Sciatic nerve (tissue), 2 donors: ENCODE measurements at regions not wholly inside any gene's neighbourhood (a gene's known extent, or its start where the extent isn't known, plus 50 kb on each side); places are given as distances from the start of the nearest gene placed in this dataset.
"Not testable (repeated sequence)": the region's sequence is repeated elsewhere in the genome, so short reads cannot be mapped to it uniquely, and the experiment has no call there.

Experiments used
- ATAC-seq: fragments of 200-7000 bp; cut with Tn5 transposase; one replicate; pipeline ENCODE4 v1.9.1; 2020; ENCODE audit warnings: mild to moderate bottlenecking, moderate library complexity
- DNase-seq: peaks from one replicate; pipeline ENCODE4 v3.0.0-alpha.2; 2020; ENCODE audit warnings: low spot score
- intact Hi-C: fragments of 100-400 bp; cut with DNase I; formaldehyde crosslinking; loops from one replicate; pipeline ENCODE4 v1.14.2; 2022
- donor health status: DM: no; HTN: no; CAD: no.
- donor health status: DM: no; HTN: no; CAD: no.

GRCh38 chr17:37830151-37830993 lies 85.5 kb upstream of the HNF1B start:
- intact Hi-C loops: no loop called here

GRCh38 chr17:37829592-37830123 lies 84.8 kb upstream of the HNF1B start:
- ATAC-seq (no peak), DNase-seq (no peak)
- intact Hi-C loops: no loop called here

More at GRCh38 chr17:37830151-37830993, 85.5 kb upstream of the HNF1B start:
- ATAC-seq: no peak
- DNase-seq: no peak

DNA sequence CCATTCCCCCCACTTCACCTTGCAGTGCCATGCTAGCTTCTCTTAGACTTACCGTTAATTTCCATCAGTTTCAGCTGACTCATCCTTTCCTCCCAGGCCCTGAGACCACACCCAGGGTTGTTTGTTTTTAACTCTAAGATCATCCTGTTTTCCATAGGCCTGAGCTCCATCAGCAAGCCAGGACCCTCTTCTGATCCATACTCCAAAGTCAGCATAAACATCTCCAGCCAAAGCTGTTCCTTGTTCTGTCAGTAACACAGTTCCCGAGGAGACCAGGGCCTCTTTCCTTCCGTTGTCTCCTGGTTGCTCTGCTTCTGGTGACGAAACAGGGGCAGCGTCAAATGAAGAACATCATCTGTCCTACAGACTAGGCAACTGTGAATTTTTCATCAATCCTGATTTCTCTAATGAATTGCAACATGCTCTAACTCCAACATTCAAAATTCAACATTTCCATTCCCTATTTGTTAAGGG lies 83.8 kb upstream of the HNF1B start:
- no peak for ATAC-seq
- DNase-seq: no peak

DNA sequence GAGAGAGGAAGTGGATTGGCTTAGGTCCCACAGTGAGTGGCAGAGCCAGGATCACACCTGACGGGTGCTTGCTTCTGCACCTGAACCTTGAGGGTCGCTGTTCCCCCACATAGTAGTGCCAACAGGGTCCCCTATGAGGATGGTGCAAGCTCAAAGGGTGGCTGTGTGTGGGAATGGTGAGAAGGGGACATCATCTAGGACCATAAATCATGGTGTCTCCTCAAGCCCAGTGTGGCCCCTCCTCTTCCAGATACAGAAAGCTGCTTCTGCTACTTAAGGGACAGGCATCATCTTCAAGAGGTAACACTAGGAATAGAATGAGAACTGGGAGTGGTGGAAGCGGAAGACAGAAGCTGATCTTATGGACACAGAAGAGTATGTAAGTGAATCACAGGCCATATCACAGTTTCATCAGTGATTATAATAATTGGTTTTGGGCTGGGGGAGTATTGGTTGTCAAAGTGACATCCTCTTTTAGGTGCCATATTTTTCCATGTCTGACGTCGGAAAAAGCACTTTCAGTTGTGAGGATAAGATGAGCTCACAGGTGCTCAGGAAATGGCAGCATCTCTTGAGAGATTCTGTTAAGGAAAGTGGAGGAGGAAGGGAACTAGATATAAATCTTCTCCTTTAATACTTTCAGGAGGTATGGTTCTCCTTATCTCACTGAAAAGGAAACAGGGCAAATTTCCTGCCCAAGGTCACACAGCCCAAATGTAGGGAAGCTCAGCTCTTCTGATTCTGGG lies 83.2 kb upstream of the HNF1B start:
- ATAC-seq: no peak
- no peak for DNase-seq
- intact Hi-C loops: no loop called here

More for the DNA sequence above, 83.8 kb upstream of the HNF1B start:
- intact Hi-C loops: no loop called here

GRCh38 chr17:37826497-37827430 lies 81.9 kb upstream of the HNF1B start:
- intact Hi-C loops: no loop called here
- DNase-seq: no peak
- ATAC-seq: peak; percentile 41

DNA sequence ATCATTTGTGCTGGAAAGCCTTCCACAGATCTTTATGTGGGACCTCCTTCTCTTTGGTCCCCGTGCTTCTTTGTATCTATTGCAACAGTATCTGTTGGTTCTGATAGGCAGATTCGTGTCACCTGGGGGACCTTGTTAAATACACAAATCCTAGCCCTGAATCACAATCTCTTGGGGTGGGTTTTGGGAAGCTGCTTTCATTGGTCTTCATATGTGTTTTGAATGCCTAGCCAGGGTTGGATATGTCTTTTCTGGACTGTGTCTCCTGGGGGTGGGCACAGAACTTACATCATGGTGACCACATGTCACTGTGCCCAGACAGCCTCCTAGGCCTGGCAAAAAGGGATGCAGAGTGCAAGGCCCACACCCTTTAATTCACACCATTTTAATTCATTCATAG lies 81.0 kb upstream of the HNF1B start:
- DNase-seq: no peak
- ATAC-seq: no peak
- intact Hi-C loops: no loop called here

GRCh38 chr17:37824534-37825485 lies 80.0 kb upstream of the HNF1B start:
- ATAC-seq (no peak), DNase-seq (no peak)
- intact Hi-C loops: no loop called here

DNA sequence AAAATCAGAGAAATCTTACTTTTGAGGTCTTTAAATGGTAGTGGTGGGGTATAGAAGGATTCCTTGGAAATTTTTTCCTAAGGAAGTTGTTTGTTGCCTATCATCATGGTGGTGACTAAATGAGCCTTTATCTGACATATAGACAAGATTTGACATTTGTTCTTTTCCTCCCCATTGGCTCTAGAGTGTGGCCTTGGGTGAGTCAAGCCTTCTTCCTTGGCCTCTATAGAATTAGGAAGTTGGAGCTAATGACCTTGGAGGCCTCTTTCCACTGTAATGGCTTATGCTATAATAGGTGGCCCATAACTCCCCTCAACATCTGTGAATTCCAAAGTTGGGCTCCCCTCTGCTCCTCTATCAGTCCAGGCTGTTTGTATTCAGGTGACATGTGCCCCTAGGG lies 79.1 kb upstream of the HNF1B start:
- no peak for DNase-seq
- no peak for ATAC-seq
- intact Hi-C loops: no loop called here

- intact Hi-C loops: no loop called here
- no peak for ATAC-seq
- DNase-seq: no peak
Measured at GRCh38 chr17:37820995-37821713, 76.3 kb upstream of the HNF1B start.

DNA sequence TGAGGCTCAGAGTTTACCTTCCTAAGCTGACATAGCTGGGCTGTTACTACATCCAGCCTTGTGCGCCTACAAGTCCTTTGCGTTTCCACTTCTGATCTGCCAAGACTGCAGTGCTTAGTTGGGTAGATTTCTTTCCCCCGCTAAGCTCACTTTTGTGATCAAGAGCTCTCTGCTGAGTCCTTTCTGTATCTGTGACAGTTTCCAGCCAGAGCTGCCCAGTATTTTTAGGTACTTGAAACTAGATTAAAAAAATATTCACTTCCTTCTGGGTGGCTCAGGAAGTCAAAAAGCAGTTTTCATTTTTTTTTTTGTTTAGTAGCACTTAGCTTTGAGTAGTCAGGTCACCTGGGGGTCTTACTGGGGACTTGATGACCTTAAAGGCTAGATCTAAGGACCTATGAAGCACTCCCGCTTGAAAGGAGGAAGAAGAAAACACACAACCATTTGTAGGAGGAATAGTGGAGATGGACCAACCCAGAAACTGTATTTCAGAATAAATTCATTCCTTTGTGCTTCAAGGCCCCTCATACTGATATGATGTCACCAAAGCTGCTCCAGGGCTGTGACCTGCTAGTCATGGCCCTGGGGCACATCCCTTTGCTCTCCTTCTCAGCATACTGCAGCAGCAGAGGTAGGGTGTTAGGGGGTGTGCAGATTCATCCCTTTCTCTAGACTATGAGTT lies 75.6 kb upstream of the HNF1B start:
- no peak for DNase-seq
- no peak for ATAC-seq
- intact Hi-C loops: no loop called here

GRCh38 chr17:37818689-37819088 lies 73.8 kb upstream of the HNF1B start:
- ATAC-seq: no peak
- intact Hi-C loops: no loop called here

GRCh38 chr17:37816950-37817349 lies 72.1 kb upstream of the HNF1B start:
- DNase-seq (no peak), ATAC-seq (no peak)
- intact Hi-C loops: no loop called here

More at GRCh38 chr17:37818689-37819088, 73.8 kb upstream of the HNF1B start:
- no peak for DNase-seq

GRCh38 chr17:37815536-37815935 lies 70.7 kb upstream of the HNF1B start:
- no peak for ATAC-seq
- intact Hi-C loops: no loop called here
- DNase-seq: no peak

DNA sequence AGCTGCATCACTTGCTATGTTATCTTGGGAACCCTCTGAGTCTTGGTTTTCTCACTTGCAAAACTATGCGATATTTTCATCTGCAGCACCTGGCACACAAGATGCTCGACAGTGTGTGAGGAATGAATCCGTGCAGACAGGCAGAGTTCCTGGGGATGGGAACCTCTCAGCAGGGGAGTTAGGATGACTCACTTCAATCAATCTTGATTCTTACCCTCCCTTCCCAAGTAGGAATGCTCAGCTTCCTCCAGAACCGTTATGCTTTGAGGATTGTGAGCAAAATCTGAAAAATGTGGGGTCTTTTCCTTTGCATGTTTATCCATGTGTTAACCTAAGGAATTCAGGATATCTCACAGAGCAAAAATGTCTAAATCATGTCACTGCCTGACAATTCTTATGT lies 68.9 kb upstream of the HNF1B start:
- DNase-seq (no peak), ATAC-seq (no peak)
- intact Hi-C loops: no loop called here

GRCh38 chr17:37808846-37809245 lies 64.0 kb upstream of the HNF1B start:
- DNase-seq, intact Hi-C loops, ATAC-seq: not testable (repeated sequence)

- ATAC-seq (peak; percentile 76), DNase-seq (no peak)
- intact Hi-C loops: no loop called here
Measured at GRCh38 chr17:37802712-37803416, 58.0 kb upstream of the HNF1B start.
